ENCODE measurements at regions not wholly inside any gene's neighbourhood (a gene's known extent, or its start where the extent isn't known, plus 50 kb on each side); places are given as distances from the start of the nearest gene placed in this dataset.

- no peak for DNase-seq
Measured at GRCh38 chr20:19003366-19004336, 190.1 kb downstream of the SCP2D1 start.

- DNase-seq: no peak
Measured at GRCh38 chr20:19004975-19005374, 191.4 kb downstream of the SCP2D1 start.

- DNase-seq: no peak
Measured at GRCh38 chr20:19008497-19008896, 194.9 kb downstream of the SCP2D1 start.

GRCh38 chr20:19009081-19009688, 195.6 kb downstream of the SCP2D1 start:
- DNase-seq: no peak

GRCh38 chr20:19012676-19013075, 199.1 kb downstream of the SCP2D1 start:
- DNase-seq: no peak

- no peak for DNase-seq
Measured at GRCh38 chr20:19013907-19014306, 198.5 kb upstream of the SLC24A3 start.

- no peak for DNase-seq
Measured at GRCh38 chr20:19015351-19016139, 196.9 kb upstream of the SLC24A3 start.

GRCh38 chr20:19016140-19016497, 196.3 kb upstream of the SLC24A3 start:
- DNase-seq: no peak

- DNase-seq: no peak
Measured at GRCh38 chr20:19017104-19017690, 195.2 kb upstream of the SLC24A3 start.

- no peak for DNase-seq
Measured at GRCh38 chr20:19018881-19019280, 193.6 kb upstream of the SLC24A3 start.

- DNase-seq: no peak
Measured at GRCh38 chr20:19019734-19020364, 192.6 kb upstream of the SLC24A3 start.

- no peak for DNase-seq
Measured at GRCh38 chr20:19021406-19022117, 190.9 kb upstream of the SLC24A3 start.

GRCh38 chr20:19022118-19022575, 190.3 kb upstream of the SLC24A3 start:
- DNase-seq: no peak

GRCh38 chr20:19022791-19023448, 189.5 kb upstream of the SLC24A3 start:
- DNase-seq: no peak

- no peak for DNase-seq
Measured at GRCh38 chr20:19024296-19025035, 188.0 kb upstream of the SLC24A3 start.

GRCh38 chr20:19025430-19026120, 186.9 kb upstream of the SLC24A3 start:
- DNase-seq: no peak

GRCh38 chr20:19026121-19026878, 186.1 kb upstream of the SLC24A3 start:
- no peak for DNase-seq

- DNase-seq: no peak
Measured at GRCh38 chr20:19026901-19027644, 185.4 kb upstream of the SLC24A3 start.
